Brain microvascular endothelial cell (primary cell): ENCODE measurements at regions not wholly inside any gene's neighbourhood (a gene's known extent, or its start where the extent isn't known, plus 50 kb on each side); places are given as distances from the start of the nearest gene placed in this dataset.

Experiments
- DNase-seq: peaks from one replicate; pipeline ENCODE4 v3.0.0-alpha.2; 2020
- H3K27ac ChIP-seq: fragments of 250-450 bp; sonication (Bioruptor Pico); 2 replicates; pipeline ENCODE4 v1.5.1; 2020; ENCODE audit warnings: mild to moderate bottlenecking, moderate library complexity
- H3K27me3 ChIP-seq: fragments of 250-450 bp; sonication (Bioruptor Pico); replicated peaks from 2 replicates; pipeline ENCODE4 v1.5.1; 2020; ENCODE audit warnings: mild to moderate bottlenecking
- H3K36me3 ChIP-seq: fragments of 250-450 bp; sonication (Bioruptor Pico); replicated peaks from 2 replicates; pipeline ENCODE4 v1.5.1; 2020; ENCODE audit warnings: mild to moderate bottlenecking
- H3K4me3 ChIP-seq: 2 replicates; pipeline ENCODE4 v1.5.1; 2011; ENCODE audit warnings: low read depth, mild to moderate bottlenecking, control low read depth, low read length, moderate library complexity
- in situ Hi-C: cut with HindIII; loops from 2 replicates; pipeline ENCODE4 v1.10.0; 2017; ENCODE audit warnings: low sequenced_read_pairs, low pct_ligation_motif_present
- TF ChIP-seq, protein P1 (sequence below): IDR thresholded peaks from 2 replicates; pipeline ENCODE4 v1.5.1; 2011; ENCODE audit warnings: low read depth, mild to moderate bottlenecking, moderate library complexity, low read length, control low read depth, inconsistent platforms; ENCODE audit errors: missing control alignments

DNA sequence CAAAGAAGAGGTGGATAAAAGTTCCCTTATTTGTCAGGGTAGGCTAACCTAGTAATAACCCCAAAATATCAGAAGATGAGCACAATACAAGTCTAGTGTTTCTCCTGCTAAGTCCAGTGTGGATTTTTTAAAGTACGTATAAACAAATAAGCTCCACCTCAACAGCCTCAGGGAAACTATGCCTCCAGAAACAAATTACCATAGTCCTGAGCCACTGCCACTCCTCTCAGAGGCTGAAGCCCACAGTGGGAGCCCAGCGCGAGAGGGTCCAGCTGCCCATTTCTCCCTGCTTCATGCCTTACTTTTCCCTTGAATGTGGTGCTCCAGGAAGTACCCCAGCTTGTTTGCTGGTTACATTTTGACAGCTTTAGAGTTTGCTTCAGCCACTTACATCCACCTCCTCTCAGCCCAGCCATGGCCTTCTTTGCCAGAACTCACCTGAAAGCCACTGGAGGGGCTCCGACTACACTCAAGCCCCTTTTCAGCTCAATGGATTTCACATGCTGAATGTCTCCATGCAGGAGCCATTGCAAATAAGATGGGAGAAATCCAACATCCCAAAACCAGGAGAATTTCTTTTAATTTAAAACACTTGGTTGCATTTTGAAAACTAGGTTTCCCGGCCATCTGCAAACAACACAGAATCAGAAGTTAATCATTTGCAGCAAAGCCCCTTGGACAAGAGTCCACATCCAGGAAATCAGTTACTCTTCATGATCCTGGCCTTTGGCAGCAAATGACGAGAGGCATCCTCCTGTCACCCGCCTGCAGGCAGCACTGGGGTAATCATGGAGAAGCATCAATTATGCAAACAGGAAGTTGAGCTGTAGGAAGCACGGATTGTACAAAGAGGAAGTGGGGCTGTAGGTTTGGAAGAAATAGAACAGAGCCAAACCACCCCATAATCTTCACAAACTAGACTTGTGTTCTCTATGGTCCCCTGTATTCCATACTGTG, 138.1 kb downstream of the HERPUD2 start:
- H3K36me3 ChIP-seq, result no peaks in the 10 kb centered on the region
- no peak overlapping the region for H3K4me3 ChIP-seq
- TF ChIP-seq, protein P1, sequence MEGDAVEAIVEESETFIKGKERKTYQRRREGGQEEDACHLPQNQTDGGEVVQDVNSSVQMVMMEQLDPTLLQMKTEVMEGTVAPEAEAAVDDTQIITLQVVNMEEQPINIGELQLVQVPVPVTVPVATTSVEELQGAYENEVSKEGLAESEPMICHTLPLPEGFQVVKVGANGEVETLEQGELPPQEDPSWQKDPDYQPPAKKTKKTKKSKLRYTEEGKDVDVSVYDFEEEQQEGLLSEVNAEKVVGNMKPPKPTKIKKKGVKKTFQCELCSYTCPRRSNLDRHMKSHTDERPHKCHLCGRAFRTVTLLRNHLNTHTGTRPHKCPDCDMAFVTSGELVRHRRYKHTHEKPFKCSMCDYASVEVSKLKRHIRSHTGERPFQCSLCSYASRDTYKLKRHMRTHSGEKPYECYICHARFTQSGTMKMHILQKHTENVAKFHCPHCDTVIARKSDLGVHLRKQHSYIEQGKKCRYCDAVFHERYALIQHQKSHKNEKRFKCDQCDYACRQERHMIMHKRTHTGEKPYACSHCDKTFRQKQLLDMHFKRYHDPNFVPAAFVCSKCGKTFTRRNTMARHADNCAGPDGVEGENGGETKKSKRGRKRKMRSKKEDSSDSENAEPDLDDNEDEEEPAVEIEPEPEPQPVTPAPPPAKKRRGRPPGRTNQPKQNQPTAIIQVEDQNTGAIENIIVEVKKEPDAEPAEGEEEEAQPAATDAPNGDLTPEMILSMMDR, result no peak
- H3K27ac ChIP-seq, result no peak overlapping the region
- no peak for DNase-seq
- no peaks in the 10 kb centered on the region for H3K27me3 ChIP-seq
- in situ Hi-C loops, result no loop called here

DNA sequence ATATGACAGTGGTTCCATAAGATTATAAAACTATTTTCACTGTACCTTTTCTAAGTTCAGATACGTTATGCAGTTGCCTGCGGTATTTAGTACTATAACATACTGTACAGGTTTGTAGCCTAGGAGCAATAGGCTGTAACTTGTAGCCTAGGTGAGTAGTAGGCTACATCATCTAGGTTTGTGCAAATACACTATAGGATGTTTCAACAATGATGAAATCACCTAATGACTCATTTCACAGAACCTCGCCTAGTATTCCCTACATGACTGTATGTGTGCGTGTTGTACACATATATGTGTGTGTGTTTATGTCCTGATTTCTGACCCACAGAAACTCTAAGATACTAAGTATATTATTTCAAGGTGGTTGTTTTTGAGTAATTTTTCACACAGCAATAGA, 139.0 kb downstream of the HERPUD2 start:
- TF ChIP-seq, protein P1, result no peak
- H3K27me3 ChIP-seq, result no peaks in the 10 kb centered on the region
- H3K27ac ChIP-seq, result no peak overlapping the region
- no peak overlapping the region for H3K4me3 ChIP-seq
- H3K36me3 ChIP-seq, result no peaks in the 10 kb centered on the region
- DNase-seq, result no peak
- in situ Hi-C loops, result no loop called here

DNA sequence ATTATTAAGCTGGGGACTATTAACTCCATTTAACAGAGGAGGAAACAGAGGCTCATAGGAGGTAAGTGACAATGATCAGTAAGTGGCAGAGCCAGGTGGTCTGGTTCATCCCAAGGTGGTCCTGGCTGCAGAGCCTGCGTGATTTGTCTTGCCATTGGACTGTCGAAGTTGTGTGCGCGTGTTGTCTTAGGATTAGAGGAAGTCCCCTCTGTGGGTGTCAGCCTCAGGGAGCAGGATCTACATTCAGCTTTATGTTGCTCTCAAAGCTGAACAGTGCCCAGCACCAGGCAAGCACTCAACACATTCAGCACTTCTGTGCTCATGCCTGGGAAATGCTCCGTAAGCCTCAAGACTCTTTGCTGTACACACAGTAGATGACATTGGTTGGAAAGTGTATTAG, 139.5 kb downstream of the HERPUD2 start:
- H3K36me3 ChIP-seq, result no peaks in the 10 kb centered on the region
- H3K4me3 ChIP-seq, result no peak overlapping the region
- H3K27me3 ChIP-seq, result no peaks in the 10 kb centered on the region
- no peak overlapping the region for H3K27ac ChIP-seq
- no peak for DNase-seq
- TF ChIP-seq, protein P1, result no peak
- in situ Hi-C loops, result no loop called here

DNA sequence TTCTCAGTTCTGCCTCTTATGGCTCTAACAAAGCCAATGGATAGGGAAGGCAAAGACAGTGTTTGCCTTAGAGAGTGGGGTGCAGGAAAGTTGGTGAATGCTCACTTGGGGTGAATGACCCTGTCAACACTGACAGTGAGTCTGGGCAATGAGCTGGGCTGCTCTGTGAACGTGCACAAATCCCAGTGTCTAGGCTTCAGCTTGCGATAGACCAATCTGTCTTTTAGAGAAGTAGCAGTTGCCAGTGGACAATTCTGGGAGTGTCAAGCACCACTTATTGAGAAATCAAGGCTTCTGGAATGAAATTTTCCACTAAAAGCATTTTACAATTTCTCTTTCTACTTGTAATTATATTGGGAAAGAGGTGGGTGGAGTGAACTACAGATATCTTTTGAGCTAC, 141.4 kb downstream of the HERPUD2 start:
- no peaks in the 10 kb centered on the region for H3K36me3 ChIP-seq
- in situ Hi-C loops, result no loop called here
- DNase-seq, result no peak
- H3K27me3 ChIP-seq, result no peaks in the 10 kb centered on the region
- no peak overlapping the region for H3K4me3 ChIP-seq
- TF ChIP-seq, protein P1, result no peak
- no peak overlapping the region for H3K27ac ChIP-seq

DNA sequence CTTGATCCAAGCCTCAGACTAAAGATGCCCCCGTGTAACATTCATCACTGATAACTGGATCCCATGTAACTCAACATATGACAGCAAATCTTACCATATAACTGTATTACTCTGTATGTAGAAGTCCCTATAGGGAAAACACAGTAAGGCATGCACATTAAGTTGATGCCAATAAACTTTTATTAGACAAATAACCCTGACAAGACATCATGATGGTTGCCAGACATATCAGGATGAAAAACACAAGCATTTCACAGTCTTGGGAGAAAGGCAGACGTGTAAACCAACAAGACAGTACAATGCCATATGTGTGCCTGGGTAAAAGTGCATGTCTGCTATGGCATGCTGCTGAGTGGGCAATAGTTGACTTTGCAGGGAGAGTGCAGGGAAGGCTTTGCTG, 142.2 kb downstream of the HERPUD2 start:
- Histone ChIP-seq H3K27me3 (no peaks in the 10 kb centered on the region), H3K36me3 (no peaks in the 10 kb centered on the region), H3K27ac (no peak overlapping the region), H3K4me3 (no peak overlapping the region)
- DNase-seq, result no peak
- TF ChIP-seq, protein P1, result no peak
- in situ Hi-C loops, result no loop called here
